Panc1 (cell line): ENCODE measurements at regions not wholly inside any gene's neighbourhood (a gene's known extent, or its start where the extent isn't known, plus 50 kb on each side); places are given as distances from the start of the nearest gene placed in this dataset.

ENCODE experiments used
- ATAC-seq: fragments of 200-7000 bp; cut with Tn5 transposase; 2 replicates; pipeline ENCODE4 v1.9.1; 2020; ENCODE audit warnings: mild to moderate bottlenecking, moderate library complexity
- BruUV-seq: library from RNA; stranded (reverse); fragments of 400-500 nt; replicated peaks from 2 replicates; lab custom pipeline; 2021; lab: Mats Ljungman, UMichigan
- CTCF ChIA-PET: fragments of 300-600 bp; sonication (Branson Sonifier 250); formaldehyde crosslinking; loops from one replicate; lab custom pipeline; 2022; ENCODE audit warnings: antibody characterized with exemption; lab: Charles Lee
- POLR2A ChIA-PET: fragments of 300-600 bp; sonication (Branson Sonifier 250); formaldehyde crosslinking; loops from one replicate; lab custom pipeline; 2022; ENCODE audit warnings: antibody characterized with exemption; lab: Charles Lee
- DNase-seq: peaks from one replicate; pipeline ENCODE4 v3.0.0-alpha.2; 2010; ENCODE audit warnings: low read depth, low spot score
- H3K27ac ChIP-seq: 2 replicates; pipeline ENCODE4 v1.5.1; 2011; ENCODE audit warnings: mild to moderate bottlenecking, low read length, inconsistent platforms
- H3K27me3 ChIP-seq: fragments of 200-500 bp; sonication (Bioruptor generic); 2 replicates; pipeline ENCODE4 v1.6.0; 2014; ENCODE audit warnings: low read length, inconsistent platforms; ENCODE audit not compliant: control insufficient read depth, insufficient read depth
- H3K36me3 ChIP-seq: fragments of 200-500 bp; sonication (Bioruptor generic); 2 replicates; pipeline ENCODE4 v1.5.1; 2014; ENCODE audit warnings: inconsistent platforms, mild to moderate bottlenecking, low read length, moderate library complexity; ENCODE audit not compliant: control insufficient read depth, insufficient read depth
- H3K4me1 ChIP-seq: 2 replicates; pipeline ENCODE4 v1.5.1; 2011; ENCODE audit warnings: inconsistent platforms, mild to moderate bottlenecking, low read length, moderate library complexity; ENCODE audit not compliant: control insufficient read depth, insufficient read depth
- H3K4me3 ChIP-seq, 2 experiments: 2 replicates each; pipeline ENCODE4 v1.5.1; 2011 to 2012; ENCODE audit warnings: low read depth in 2 of 2, low read length in 2 of 2, mild to moderate bottlenecking in 2 of 2, inconsistent platforms in 1 of 2, moderate library complexity in 1 of 2
- H3K9me3 ChIP-seq: fragments of 200-500 bp; sonication (Bioruptor generic); 2 replicates; pipeline ENCODE4 v1.5.1; 2014; ENCODE audit warnings: low read depth, mild to moderate bottlenecking, inconsistent platforms, low read length, moderate library complexity; ENCODE audit not compliant: control insufficient read depth, insufficient read depth
- POLR2AphosphoS5 ChIP-seq: IDR thresholded peaks from 2 replicates; pipeline ENCODE4 v1.6.1; 2012; ENCODE audit warnings: mild to moderate bottlenecking, low read depth, low read length, moderate library complexity
- REST ChIP-seq, 2 experiments: IDR thresholded peaks; 2 replicates each; pipeline ENCODE4 v1.6.1; 2011 to 2012; ENCODE audit warnings: low read depth in 2 of 2, control low read depth in 1 of 2, low read length in 1 of 2, mild to moderate bottlenecking in 1 of 2, moderate library complexity in 1 of 2; ENCODE audit not compliant: insufficient read depth in 1 of 2
- SIN3A ChIP-seq: IDR thresholded peaks from 2 replicates; pipeline ENCODE4 v1.6.1; 2012; ENCODE audit warnings: low read depth, mild to moderate bottlenecking, low read length, moderate library complexity, borderline replicate concordance; ENCODE audit not compliant: insufficient read depth
- TCF7L2 ChIP-seq: IDR thresholded peaks from 2 replicates; pipeline ENCODE4 v1.6.1; 2011; ENCODE audit warnings: mild to moderate bottlenecking, low read depth, low read length, inconsistent platforms
- in situ Hi-C: cut with HindIII; loops from 2 replicates; pipeline ENCODE4 v1.10.0; 2016; ENCODE audit warnings: low sequenced_read_pairs, low pct_unique_long_range_greater_than_20kb
- intact Hi-C: fragments of 100-400 bp; cut with micrococcal nuclease; formaldehyde crosslinking; loops from one replicate; pipeline ENCODE4 v1.10.0; 2022; ENCODE audit not compliant: unreplicated experiment
- TF ChIP-seq, protein P1 (sequence below): fragments of 450-650 bp; IDR thresholded peaks from 2 replicates; pipeline ENCODE4 v1.5.1; 2017; ENCODE audit warnings: mild to moderate bottlenecking

GRCh38 chr22:26994801-26995200, 337.4 kb downstream of the MIAT start:
- no peak for ATAC-seq
- in situ Hi-C loops (no loop called here), intact Hi-C loops (no loop called here)
- H3K9me3 ChIP-seq = no peaks in the 10 kb centered on the region
- TF ChIP-seq SIN3A (no peak), REST (IDR thresholded peaks at IDR 0.05; ENCODE audit: insufficient read depth in 1 of 2, low read depth in 2 of 2, low read length in 1 of 2) (no peak), POLR2AphosphoS5 (no peak), TCF7L2 (no peak)
- TF ChIP-seq, protein P1, sequence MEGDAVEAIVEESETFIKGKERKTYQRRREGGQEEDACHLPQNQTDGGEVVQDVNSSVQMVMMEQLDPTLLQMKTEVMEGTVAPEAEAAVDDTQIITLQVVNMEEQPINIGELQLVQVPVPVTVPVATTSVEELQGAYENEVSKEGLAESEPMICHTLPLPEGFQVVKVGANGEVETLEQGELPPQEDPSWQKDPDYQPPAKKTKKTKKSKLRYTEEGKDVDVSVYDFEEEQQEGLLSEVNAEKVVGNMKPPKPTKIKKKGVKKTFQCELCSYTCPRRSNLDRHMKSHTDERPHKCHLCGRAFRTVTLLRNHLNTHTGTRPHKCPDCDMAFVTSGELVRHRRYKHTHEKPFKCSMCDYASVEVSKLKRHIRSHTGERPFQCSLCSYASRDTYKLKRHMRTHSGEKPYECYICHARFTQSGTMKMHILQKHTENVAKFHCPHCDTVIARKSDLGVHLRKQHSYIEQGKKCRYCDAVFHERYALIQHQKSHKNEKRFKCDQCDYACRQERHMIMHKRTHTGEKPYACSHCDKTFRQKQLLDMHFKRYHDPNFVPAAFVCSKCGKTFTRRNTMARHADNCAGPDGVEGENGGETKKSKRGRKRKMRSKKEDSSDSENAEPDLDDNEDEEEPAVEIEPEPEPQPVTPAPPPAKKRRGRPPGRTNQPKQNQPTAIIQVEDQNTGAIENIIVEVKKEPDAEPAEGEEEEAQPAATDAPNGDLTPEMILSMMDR = no peak
- DNase-seq = no peak
- POLR2A ChIA-PET = no interaction called here
- H3K36me3 ChIP-seq = no peaks in the 10 kb centered on the region
- no peaks in the 10 kb centered on the region for H3K4me1 ChIP-seq
- no peak overlapping the region for H3K27ac ChIP-seq
- CTCF ChIA-PET = no interaction called here
- H3K4me3 ChIP-seq = no peak overlapping the region
- no peaks in the 10 kb centered on the region for H3K27me3 ChIP-seq
- BruUV-seq = no TSS peak

DNA sequence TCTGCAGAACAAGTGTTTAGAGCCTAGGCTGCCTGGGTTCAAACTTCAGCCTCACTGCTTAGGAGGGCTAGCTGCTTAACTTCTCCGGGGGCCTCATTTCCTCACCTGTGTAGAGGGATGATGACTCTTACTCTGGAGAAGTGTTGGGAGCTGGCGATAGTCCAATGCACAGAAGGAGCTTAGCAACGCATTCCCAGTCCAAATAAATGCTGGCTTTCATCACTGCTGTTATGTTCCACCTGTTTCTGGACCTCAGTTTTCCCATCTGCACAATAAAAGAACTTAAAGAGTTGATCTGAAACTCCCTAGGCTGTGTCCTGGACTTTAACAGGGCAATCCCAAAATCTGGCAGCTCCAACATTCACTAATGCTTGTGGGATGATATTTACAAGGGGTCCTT, 337.8 kb downstream of the MIAT start:
- ATAC-seq = no peak
- TF ChIP-seq TCF7L2 = no peak
- no peak for TF ChIP-seq REST (IDR thresholded peaks at IDR 0.05; ENCODE audit: insufficient read depth in 1 of 2, low read depth in 2 of 2, low read length in 1 of 2)
- no peak for TF ChIP-seq POLR2AphosphoS5
- no peak for TF ChIP-seq SIN3A
- TF ChIP-seq, protein P1 = no peak
- Histone ChIP-seq H3K4me1 (no peaks in the 10 kb centered on the region), H3K27ac (no peak overlapping the region), H3K9me3 (no peaks in the 10 kb centered on the region), H3K27me3 (no peaks in the 10 kb centered on the region), H3K36me3 (no peaks in the 10 kb centered on the region), H3K4me3 (no peak overlapping the region)
- ChIA-PET CTCF (no interaction called here), POLR2A (no interaction called here)
- BruUV-seq = no TSS peak
- in situ Hi-C loops (no loop called here), intact Hi-C loops (no loop called here)
- DNase-seq = no peak
